ENCODE measurements at regions not wholly inside any gene's neighbourhood (a gene's known extent, or its start where the extent isn't known, plus 50 kb on each side); places are given as distances from the start of the nearest gene placed in this dataset.

DNA sequence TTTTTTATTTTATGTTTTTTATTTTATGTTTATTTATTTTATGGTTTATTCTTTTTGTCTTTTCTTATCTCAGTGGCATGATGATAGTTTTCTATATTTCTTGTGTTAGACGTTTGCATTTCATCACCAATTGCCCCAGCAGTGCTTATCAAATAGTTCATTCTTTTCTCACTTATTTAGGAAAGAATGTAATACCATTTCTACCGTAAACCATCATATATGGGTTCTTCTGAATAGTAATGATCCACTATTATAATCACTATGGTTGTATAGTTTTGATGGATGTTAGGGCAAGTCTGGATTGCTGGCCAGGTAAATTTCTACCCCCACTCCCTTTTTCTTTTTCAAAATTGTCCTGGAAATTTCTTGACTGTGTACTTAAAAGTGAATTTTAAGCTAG, 134.6 kb upstream of the FBXO33 start:
- in situ Hi-C loops (cut with HindIII; ENCODE audit: low pct_unique_long_range_greater_than_20kb, low sequenced_read_pairs) = no loop called here
- intact Hi-C loops (cut with micrococcal nuclease; ENCODE audit: unreplicated experiment) = no loop called here
- TF ChIP-seq SIN3A (IDR thresholded peaks at IDR 0.05; ENCODE audit: borderline replicate concordance, insufficient read depth, low read depth, low read length) (no peak), TCF7L2 (IDR thresholded peaks at IDR 0.05; ENCODE audit: low read depth, low read length) (no peak), POLR2AphosphoS5 (IDR thresholded peaks at IDR 0.05; ENCODE audit: low read depth, low read length) (no peak), REST (IDR thresholded peaks at IDR 0.05; ENCODE audit: insufficient read depth in 1 of 2, low read depth in 2 of 2, low read length in 1 of 2) (no peak)
- TF ChIP-seq, protein P1, sequence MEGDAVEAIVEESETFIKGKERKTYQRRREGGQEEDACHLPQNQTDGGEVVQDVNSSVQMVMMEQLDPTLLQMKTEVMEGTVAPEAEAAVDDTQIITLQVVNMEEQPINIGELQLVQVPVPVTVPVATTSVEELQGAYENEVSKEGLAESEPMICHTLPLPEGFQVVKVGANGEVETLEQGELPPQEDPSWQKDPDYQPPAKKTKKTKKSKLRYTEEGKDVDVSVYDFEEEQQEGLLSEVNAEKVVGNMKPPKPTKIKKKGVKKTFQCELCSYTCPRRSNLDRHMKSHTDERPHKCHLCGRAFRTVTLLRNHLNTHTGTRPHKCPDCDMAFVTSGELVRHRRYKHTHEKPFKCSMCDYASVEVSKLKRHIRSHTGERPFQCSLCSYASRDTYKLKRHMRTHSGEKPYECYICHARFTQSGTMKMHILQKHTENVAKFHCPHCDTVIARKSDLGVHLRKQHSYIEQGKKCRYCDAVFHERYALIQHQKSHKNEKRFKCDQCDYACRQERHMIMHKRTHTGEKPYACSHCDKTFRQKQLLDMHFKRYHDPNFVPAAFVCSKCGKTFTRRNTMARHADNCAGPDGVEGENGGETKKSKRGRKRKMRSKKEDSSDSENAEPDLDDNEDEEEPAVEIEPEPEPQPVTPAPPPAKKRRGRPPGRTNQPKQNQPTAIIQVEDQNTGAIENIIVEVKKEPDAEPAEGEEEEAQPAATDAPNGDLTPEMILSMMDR (IDR thresholded peaks at IDR 0.05) = no peak
- H3K4me1 ChIP-seq (ENCODE audit: control insufficient read depth, insufficient read depth, low read length) = no peaks in the 10 kb centered on the region
- BruUV-seq (replicated peaks) = no TSS peak
- H3K36me3 ChIP-seq (ENCODE audit: control insufficient read depth, insufficient read depth, low read length) = no peaks in the 10 kb centered on the region
- H3K4me3 ChIP-seq (ENCODE audit: low read depth in 2 of 2, low read length in 2 of 2) = no peak overlapping the region
- no peaks in the 10 kb centered on the region for H3K27me3 ChIP-seq (ENCODE audit: control insufficient read depth, insufficient read depth, low read length)
- ChIA-PET CTCF (no interaction called here), POLR2A (no interaction called here)
- no peak overlapping the region for H3K27ac ChIP-seq (ENCODE audit: low read length)
- no peak for ATAC-seq
- no peaks in the 10 kb centered on the region for H3K9me3 ChIP-seq (ENCODE audit: control insufficient read depth, insufficient read depth, low read depth, low read length)
- no peak for DNase-seq (ENCODE audit: low read depth, low spot score)

DNA sequence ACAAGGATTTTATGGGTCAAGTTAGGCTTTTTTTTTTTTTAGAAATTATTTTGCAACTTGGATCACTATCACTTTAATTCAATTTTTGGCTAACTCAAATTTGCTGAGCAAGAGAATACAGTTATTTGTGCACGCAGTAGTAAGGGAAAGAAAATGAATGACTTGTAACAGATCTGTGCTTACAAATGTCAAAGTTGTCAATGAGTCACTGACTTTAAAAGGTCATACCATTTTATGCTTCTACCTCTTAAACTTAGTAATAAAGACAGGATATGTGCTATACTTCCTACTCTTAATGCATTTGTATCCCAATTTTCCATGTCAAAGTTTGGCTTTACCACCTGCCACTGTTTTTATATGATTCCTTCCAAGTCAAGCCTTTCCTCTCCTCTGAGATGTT, 131.1 kb upstream of the FBXO33 start:
- CTCF ChIA-PET = no interaction called here

More for the DNA sequence above, 131.1 kb upstream of the FBXO33 start:
- H3K27me3 ChIP-seq (ENCODE audit: control insufficient read depth, insufficient read depth, low read length) = no peaks in the 10 kb centered on the region
- POLR2A ChIA-PET = no interaction called here
- intact Hi-C loops (cut with micrococcal nuclease; ENCODE audit: unreplicated experiment) = no loop called here
- no peaks in the 10 kb centered on the region for H3K36me3 ChIP-seq (ENCODE audit: control insufficient read depth, insufficient read depth, low read length)
- DNase-seq (ENCODE audit: low read depth, low spot score) = no peak
- H3K4me3 ChIP-seq (ENCODE audit: low read depth in 2 of 2, low read length in 2 of 2) = no peak overlapping the region
- TF ChIP-seq, protein P1 (IDR thresholded peaks at IDR 0.05) = no peak
- TF ChIP-seq TCF7L2 (IDR thresholded peaks at IDR 0.05; ENCODE audit: low read depth, low read length) (no peak), REST (IDR thresholded peaks at IDR 0.05; ENCODE audit: insufficient read depth in 1 of 2, low read depth in 2 of 2, low read length in 1 of 2) (no peak), SIN3A (IDR thresholded peaks at IDR 0.05; ENCODE audit: borderline replicate concordance, insufficient read depth, low read depth, low read length) (no peak), POLR2AphosphoS5 (IDR thresholded peaks at IDR 0.05; ENCODE audit: low read depth, low read length) (no peak)
- no TSS peak for BruUV-seq (replicated peaks)
- in situ Hi-C loops (cut with HindIII; ENCODE audit: low pct_unique_long_range_greater_than_20kb, low sequenced_read_pairs) = no loop called here
- no peak overlapping the region for H3K27ac ChIP-seq (ENCODE audit: low read length)
- no peaks in the 10 kb centered on the region for H3K4me1 ChIP-seq (ENCODE audit: control insufficient read depth, insufficient read depth, low read length)
- H3K9me3 ChIP-seq (ENCODE audit: control insufficient read depth, insufficient read depth, low read depth, low read length) = no peaks in the 10 kb centered on the region
- no peak for ATAC-seq

All from Panc1 (cell line).